Esophagus squamous epithelium (tissue), 4 donors: ENCODE measurements at regions not wholly inside any gene's neighbourhood (a gene's known extent, or its start where the extent isn't known, plus 50 kb on each side); places are given as distances from the start of the nearest gene placed in this dataset.

Experiments
- CTCF ChIP-seq, 6 experiments: fragments of 450-650 bp in 4 of 6; fragments of 200-600 bp in 2 of 6; sonication (generic) in 2 of 6; IDR thresholded peaks; one replicate each; pipeline ENCODE4 v1.5.1; 2016 to 2019; ENCODE audit warnings: antibody characterized with exemption in 6 of 6, mild to moderate bottlenecking in 4 of 6, moderate library complexity in 4 of 6
- POLR2A ChIP-seq, 4 donors: fragments of 450-650 bp; IDR thresholded peaks; one replicate each; pipeline ENCODE4 v1.6.1; 2017; ENCODE audit warnings: antibody characterized with exemption in 4 of 4, mild to moderate bottlenecking in 4 of 4, moderate library complexity in 3 of 4

GRCh38 chr16:11460820-11461594, 115.7 kb downstream of the RMI2 start:
- TF ChIP-seq CTCF (IDR thresholded peaks at IDR 0.05) (no peak), POLR2A (IDR thresholded peaks at IDR 0.05) (no peak)
